Effector memory CD4-positive, alpha-beta T cell (primary cell): ENCODE measurements at regions not wholly inside any gene's neighbourhood (a gene's known extent, or its start where the extent isn't known, plus 50 kb on each side); places are given as distances from the start of the nearest gene placed in this dataset.
"Not testable (repeated sequence)": the region's sequence is repeated elsewhere in the genome, so short reads cannot be mapped to it uniquely, and the experiment has no call there.

Source experiments
- DNase-seq, 3 donors: peaks; one replicate each; pipeline ENCODE4 v3.0.0-alpha.2; 2020
- H3K27ac ChIP-seq: 2 replicates; pipeline ENCODE4 v1.7.0; 2013; ENCODE audit warnings: mild to moderate bottlenecking, low read length, moderate library complexity; ENCODE audit not compliant: insufficient read depth, poor library complexity, severe bottlenecking
- H3K27me3 ChIP-seq: replicated peaks from 2 replicates; pipeline ENCODE4 v1.7.0; 2013; ENCODE audit warnings: mild to moderate bottlenecking, low read length; ENCODE audit not compliant: insufficient read depth, control insufficient read depth, poor library complexity, severe bottlenecking
- H3K36me3 ChIP-seq: 2 replicates; pipeline ENCODE4 v1.7.0; 2013; ENCODE audit warnings: mild to moderate bottlenecking, low read length, moderate library complexity; ENCODE audit not compliant: control insufficient read depth, insufficient read depth
- H3K4me1 ChIP-seq: 2 replicates; pipeline ENCODE4 v1.7.0; 2013; ENCODE audit warnings: low read length, mild to moderate bottlenecking; ENCODE audit not compliant: control insufficient read depth, insufficient read depth, poor library complexity, severe bottlenecking
- H3K4me3 ChIP-seq: 2 replicates; pipeline ENCODE4 v1.7.0; 2013; ENCODE audit warnings: low read length, low read depth, mild to moderate bottlenecking; ENCODE audit not compliant: insufficient read depth, poor library complexity, severe bottlenecking
- H3K9me3 ChIP-seq: 2 replicates; pipeline ENCODE4 v1.7.0; 2013; ENCODE audit warnings: mild to moderate bottlenecking, low read length, moderate library complexity; ENCODE audit not compliant: control insufficient read depth

DNA sequence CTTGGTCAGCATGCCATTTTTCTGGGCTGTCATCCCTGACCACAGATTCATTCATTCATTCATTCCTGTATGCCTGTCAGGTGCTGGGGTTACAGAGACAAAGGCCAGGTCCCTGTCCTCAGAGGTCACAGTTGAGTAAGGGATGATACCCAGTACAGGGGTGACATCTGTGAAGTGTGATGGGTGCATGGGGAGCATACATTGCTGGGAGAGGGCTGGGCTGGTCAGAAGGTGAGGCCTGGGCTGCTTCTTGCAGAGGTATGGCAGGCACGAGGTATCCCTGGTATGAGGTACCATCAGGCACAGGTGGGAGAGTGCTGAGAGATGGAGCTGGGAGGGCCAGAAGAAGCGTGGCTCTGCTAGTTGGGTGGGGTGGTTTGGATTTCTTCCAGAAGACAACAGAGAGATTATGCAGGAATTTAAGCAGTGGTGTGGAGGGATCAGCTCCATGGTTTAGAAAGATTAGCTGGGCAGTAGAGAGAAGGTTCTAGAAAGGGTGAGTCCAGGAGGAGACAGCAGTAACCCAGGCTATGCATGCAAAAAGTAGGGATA, 181.9 kb upstream of the HAAO start:
- H3K36me3 ChIP-seq, result no peaks in the 10 kb centered on the region
- no peak overlapping the region for H3K4me3 ChIP-seq
- no peaks in the 10 kb centered on the region for H3K9me3 ChIP-seq
- H3K27ac ChIP-seq, result no peak overlapping the region
- no peaks in the 10 kb centered on the region for H3K4me1 ChIP-seq
- H3K27me3 ChIP-seq, result no peaks in the 10 kb centered on the region
- DNase-seq, result no peak

DNA sequence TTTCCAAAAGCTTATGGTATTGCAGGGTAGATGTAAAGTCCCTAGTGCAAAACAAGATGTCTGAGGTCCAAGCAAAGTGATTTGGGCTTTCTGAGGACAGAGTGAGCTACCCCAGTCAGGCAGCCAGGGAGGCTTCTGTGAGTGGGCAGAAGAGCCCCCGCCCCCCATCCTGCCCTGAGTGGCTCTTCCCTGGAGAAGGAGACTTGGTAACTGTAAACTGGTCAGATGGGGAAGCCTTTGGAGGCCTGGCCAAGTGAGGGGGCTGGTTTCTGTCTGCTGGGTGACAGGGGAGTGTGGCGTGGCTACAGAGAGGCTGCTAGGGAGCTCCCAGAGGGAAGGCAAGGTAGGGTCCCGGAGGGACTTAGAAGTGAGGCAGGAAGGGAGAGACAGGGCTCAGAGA, 181.3 kb upstream of the HAAO start:
- Histone ChIP-seq H3K4me3 (no peak overlapping the region), H3K4me1 (no peaks in the 10 kb centered on the region), H3K27me3 (no peaks in the 10 kb centered on the region), H3K36me3 (no peaks in the 10 kb centered on the region), H3K9me3 (no peaks in the 10 kb centered on the region), H3K27ac (no peak overlapping the region)
- no peak for DNase-seq

DNA sequence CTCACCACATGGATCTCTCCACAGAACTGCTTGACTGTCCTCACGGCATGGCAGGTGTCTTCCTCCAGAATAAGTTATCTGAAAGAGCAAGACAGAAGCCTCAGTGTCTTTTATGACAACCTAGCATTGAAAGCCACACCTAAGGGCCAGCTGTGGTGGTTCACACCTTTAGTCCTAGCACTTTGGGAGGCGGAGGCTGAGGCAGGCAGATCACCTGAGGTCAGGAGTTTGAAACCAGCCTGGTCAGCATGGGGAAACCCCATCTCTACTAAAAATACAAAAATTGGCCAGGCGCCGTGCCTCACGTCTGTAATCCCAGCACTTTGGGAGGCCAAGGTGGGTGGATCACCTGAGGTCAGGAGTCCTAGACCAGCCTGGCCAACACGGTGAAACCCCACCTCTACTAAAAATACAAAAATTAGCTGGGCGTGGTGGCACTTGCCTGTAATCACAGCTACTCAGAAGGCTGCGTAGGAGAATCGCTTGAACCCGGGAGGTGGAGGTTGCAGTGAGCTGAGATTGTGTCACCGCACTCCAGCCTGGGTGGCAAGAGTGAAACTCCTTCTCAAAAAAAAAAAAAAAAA, 180.6 kb upstream of the HAAO start:
- H3K4me1 ChIP-seq, H3K27ac ChIP-seq, H3K9me3 ChIP-seq, H3K4me3 ChIP-seq, DNase-seq, H3K27me3 ChIP-seq, H3K36me3 ChIP-seq: not testable (repeated sequence)

DNA sequence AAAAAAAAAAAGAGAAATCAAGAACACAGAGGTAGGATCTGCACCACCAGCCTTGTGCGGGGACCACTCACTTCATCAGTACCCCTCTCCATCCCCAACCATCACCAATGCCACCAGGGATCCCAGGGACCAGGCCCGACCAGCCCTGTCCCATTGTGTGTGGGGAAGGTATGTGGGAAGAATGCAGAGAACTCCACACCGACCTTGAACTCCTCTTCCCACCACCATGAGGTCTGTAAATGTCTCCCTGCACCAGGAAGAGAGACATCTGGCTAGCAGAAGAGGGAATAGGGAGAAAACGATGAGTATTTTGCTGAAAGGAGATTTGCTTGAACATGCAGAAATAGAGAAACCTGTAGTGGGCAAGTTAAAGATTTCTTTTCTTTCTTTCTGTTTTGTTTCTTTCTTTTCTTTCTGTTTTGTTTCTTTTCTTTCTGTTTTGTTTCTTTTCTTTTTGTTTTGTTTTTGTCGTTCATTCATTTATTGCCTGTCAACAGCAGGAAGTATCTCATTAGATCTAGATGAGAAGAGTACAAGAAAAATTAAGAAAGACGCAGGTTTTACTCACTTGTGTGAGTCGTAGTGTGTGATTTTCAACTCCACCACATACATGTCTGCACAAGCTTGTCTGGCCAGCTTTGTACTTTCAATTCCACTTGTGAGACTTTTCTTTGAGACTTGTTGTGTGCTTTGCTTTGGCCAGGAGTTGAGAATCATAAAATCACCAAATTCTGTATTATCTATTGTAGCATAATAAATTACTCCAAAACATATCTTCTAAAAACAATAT, 179.8 kb upstream of the HAAO start:
- Histone ChIP-seq H3K36me3 (no peaks in the 10 kb centered on the region), H3K27ac (no peak overlapping the region), H3K4me3 (no peak overlapping the region), H3K4me1 (no peaks in the 10 kb centered on the region), H3K9me3 (no peaks in the 10 kb centered on the region), H3K27me3 (no peaks in the 10 kb centered on the region)
- DNase-seq, result no peak

DNA sequence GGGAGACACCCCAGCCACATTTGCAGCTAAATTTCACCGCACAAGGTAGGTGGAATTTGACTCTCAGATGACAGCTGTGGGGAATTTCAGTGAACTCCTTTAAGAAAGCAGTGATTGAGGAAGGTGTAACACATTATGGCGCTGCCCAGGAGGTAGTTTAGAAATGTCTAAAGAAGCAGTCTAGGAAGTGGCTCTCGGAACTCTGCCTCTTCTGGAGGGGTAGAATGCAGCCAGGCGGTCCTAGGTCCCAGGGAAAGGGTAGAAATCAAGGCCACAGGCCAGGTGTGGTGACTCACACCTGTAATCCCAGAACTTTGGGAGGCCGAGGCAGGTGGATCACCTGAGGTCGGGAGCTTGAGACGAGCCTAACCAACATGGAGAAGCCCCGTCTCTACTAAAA, 179.0 kb upstream of the HAAO start:
- no peak overlapping the region for H3K4me3 ChIP-seq
- H3K27ac ChIP-seq, result no peak overlapping the region
- no peak for DNase-seq
- H3K27me3 ChIP-seq, result no peaks in the 10 kb centered on the region
- no peaks in the 10 kb centered on the region for H3K36me3 ChIP-seq
- no peaks in the 10 kb centered on the region for H3K9me3 ChIP-seq
- no peaks in the 10 kb centered on the region for H3K4me1 ChIP-seq

DNA sequence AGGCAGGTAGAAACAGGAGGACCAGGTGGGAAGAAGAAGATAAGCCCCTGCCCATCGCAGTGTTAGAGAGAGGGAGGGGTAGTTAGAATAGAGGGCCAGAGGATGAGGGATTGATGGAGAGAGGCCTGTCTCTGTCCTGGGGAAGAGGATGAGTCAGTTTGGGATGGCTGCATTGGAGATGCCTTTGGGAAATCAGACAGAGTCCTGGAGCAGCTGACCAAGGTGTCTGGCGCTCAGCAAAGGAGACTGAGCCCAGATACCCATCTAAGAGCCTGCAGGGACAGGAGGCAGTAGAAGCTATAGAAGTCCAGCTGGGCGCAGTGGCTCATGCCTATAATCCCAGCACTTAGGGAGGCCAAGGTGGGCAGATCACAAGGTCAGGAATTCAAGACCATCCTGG, 177.8 kb upstream of the HAAO start:
- no peaks in the 10 kb centered on the region for H3K9me3 ChIP-seq
- H3K4me1 ChIP-seq, result no peaks in the 10 kb centered on the region
- H3K36me3 ChIP-seq, result no peaks in the 10 kb centered on the region
- H3K27ac ChIP-seq, result no peak overlapping the region
- no peak for DNase-seq
- H3K27me3 ChIP-seq, result no peaks in the 10 kb centered on the region
- no peak overlapping the region for H3K4me3 ChIP-seq

DNA sequence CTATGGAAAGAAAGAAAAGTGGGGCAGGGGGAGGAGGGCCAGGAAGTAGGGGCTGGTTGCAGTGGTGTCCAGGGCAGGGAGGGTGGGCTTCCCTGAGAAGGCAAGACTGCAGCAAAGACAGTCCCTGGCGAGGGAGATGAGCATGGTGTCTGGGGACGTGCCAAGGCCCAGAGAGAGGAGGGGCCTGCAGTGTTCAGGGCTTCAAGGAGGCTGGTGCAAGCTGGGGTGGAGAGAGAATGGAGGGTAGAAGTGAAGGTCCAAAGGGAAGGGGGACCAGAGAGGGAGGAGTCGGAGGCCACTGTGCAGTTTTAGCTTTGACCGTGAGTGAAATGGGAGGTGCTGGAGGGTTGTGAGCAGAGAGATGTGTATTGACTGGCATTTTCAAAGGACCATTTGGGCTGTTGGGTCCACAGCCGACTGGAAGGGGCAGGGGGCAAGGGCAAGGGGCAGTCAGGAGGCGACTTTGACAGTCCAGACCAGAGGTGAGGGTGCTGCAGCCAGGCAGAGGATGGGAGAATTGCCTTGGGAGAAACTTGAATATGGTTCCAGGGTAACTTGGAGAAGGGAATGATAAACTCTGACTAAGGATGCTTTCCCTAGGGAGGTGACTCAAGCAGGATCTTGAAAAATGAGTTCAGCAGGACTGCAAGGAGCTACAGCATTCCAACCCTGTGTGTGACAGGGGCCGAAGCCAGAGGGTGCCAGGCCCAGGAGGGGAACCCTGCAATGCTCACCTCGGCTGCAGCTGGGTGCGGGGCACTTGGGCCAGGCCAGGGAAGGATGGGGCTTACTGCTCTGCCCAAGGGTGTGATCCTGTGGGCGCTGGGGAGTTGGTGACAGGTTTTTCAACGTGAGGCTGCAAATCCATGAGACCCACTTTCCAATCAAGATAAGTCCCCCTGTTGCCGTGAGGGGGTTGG, 177.1 kb upstream of the HAAO start:
- no peak overlapping the region for H3K4me3 ChIP-seq
- DNase-seq, result no peak
- no peaks in the 10 kb centered on the region for H3K27me3 ChIP-seq
- no peaks in the 10 kb centered on the region for H3K36me3 ChIP-seq
- no peaks in the 10 kb centered on the region for H3K9me3 ChIP-seq
- H3K27ac ChIP-seq, result no peak overlapping the region
- no peaks in the 10 kb centered on the region for H3K4me1 ChIP-seq

DNA sequence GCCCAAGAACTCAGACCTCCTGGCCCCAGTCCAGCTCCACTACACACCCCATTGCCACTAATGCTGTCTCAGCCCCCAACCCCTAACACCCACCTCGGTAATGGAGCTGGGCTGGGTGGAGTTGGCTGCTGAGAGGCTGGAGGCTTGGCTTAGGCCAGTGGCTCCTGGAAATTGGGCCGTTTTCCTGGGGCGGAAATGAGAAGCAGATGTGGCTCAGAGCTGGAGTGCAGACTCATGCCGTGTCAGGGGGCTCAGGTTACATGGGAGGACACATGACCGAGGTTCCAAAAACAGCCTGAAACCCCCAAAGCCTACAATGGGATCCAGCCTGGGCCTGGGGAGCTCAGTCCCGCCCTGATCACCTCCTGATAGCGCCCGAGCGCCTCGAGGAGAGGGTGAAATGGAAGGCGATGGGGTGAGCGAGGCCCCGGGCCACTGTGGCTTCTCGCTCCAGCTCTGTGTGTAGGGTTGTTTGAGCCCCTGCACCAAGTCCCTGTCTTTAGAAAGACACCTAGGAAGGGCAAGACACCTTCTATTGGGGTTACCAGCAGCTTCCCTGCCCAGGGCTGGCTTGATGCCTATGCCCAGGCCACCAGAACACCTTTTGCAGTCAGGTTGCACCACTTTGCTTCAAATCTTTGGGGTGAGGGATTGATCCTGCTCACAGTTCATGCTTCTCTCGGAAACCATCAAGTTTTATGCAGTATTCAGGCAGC, 175.7 kb upstream of the HAAO start:
- H3K27me3 ChIP-seq, result no peaks in the 10 kb centered on the region
- H3K9me3 ChIP-seq, result no peaks in the 10 kb centered on the region
- no peaks in the 10 kb centered on the region for H3K36me3 ChIP-seq
- H3K4me1 ChIP-seq, result no peaks in the 10 kb centered on the region
- no peak for DNase-seq
- H3K4me3 ChIP-seq, result no peak overlapping the region
- no peak overlapping the region for H3K27ac ChIP-seq

DNA sequence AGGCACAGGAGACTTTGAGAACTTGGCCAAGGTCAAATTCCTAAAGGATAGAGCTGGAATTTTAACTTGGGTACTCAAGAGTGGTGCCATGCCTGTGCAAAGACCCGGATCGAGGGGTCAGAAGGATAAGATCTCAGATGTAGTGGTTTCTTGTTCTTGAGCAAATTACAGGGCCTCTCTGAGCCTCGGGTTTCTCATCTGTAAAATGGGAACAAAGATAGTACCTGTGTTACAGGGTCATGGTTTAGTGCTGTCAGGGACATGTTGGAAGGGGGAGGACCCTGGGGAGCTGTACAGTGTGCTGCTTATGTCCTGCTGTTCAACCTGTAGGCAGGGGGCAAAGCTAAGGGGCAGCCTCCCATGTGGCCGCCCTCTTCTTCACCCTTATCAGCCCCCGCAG, 173.5 kb upstream of the HAAO start:
- Histone ChIP-seq H3K27ac (no peak overlapping the region), H3K27me3 (no peaks in the 10 kb centered on the region), H3K4me3 (no peak overlapping the region), H3K4me1 (no peaks in the 10 kb centered on the region), H3K36me3 (no peaks in the 10 kb centered on the region), H3K9me3 (no peaks in the 10 kb centered on the region)
- no peak for DNase-seq
